Left cardiac atrium (tissue), 4 donors: ENCODE measurements at regions not wholly inside any gene's neighbourhood (a gene's known extent, or its start where the extent isn't known, plus 50 kb on each side); places are given as distances from the start of the nearest gene placed in this dataset.
A peak's percentile ranks its signal among the peaks of the same experiment; 100 is the strongest.

Experiments used
- ATAC-seq, 2 donors: fragments of 200-7000 bp; cut with Tn5 transposase; one replicate each; pipeline ENCODE4 v1.9.1; 2020; ENCODE audit warnings: mild to moderate bottlenecking in 2 of 2, moderate library complexity in 2 of 2
- DNase-seq: peaks from one replicate; pipeline ENCODE4 v3.0.0-alpha.2; 2020
- intact Hi-C, 2 donors: fragments of 100-400 bp; cut with DNase I; formaldehyde crosslinking; loops; one replicate each; pipeline versions ENCODE4 v1.14.1 to v1.15.1; 2022 to 2023
- donor health status: DM: no; HTN: yes; CAD: no.
- donor health status: DM: no; HTN: yes; CAD: no; lungs with severe emphysema.
- donor health status: DM: yes; HTN: yes; CAD: no.
- donor health status: Dilated cardiomyopathy.

- intact Hi-C loops: no loop called here
- DNase-seq (no peak), ATAC-seq (no peak)
Observed at GRCh38 chr2:216808805-216809425, 50.9 kb downstream of the TNP1 start.

DNA sequence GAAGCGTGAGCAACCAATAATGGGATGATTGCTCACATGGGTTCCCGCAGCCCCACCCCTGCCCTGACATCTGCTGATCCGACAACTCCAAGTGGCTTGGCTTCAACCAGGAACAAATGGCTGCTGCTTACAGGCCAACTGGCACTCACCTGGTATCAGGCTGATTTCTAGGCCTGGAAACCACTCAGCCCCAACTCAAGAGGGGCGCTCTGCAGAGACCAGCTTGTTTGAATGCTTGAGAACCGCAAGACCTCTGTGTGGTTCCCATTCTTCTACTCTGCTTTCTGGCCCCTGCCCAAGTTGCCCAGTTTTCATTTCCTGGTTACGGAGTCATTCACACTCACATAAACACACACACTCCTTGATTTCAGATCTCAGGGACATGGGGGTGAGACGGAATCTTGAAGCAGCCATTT lies 52.0 kb downstream of the TNP1 start:
- peak in 1 of 2 donors; percentile 25 for ATAC-seq
- no peak for DNase-seq
- intact Hi-C loops: no loop called here

DNA sequence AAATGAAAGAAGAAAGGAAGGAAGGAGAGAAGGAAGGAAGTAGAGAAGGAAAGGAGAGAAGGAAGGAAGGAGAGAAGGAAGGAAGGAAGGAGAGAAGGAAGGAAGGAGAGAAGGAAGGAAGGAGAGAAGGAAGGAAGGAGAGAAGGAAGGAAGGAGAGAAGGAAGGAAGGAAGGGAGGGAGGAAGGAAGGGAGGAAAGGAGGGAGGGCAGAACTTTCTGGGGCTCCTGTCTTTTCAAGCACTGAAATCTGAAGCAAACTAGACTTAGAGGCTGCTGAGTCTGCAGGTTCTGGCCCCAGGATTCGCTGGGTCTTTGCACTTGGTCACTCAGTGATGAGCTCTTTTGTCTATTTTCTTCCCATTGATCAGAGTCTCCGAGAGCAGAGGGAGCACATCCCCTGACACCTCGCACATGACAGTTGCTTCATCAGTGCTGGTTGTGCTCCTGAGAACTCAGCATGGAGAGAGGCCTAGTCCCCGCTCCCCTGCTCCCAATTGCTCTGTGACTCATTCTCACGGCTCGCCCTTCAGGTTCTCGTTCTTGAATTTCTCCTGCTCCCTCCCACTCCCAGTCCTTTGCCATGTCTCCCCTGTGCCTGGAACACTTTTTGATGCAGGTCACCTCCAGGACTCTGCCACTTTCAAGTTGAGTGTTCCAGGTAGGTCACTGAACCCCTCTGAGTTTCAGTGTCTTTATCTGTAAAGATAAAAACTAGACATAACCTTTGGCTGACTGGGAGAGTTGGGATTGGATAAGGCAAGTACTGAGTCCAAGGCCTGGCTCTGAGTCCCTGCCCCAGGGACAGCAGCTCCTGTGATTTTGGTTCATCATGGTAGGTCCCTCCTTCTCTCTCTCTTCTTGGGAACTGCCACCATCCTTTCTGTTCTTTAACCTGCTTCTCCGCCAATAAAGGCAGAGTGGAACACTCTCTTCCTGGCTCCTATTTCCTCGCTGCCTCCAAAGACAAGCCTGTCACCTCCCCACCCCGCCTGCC lies 55.2 kb downstream of the TNP1 start:
- ATAC-seq (peak; percentile 23 to 62), DNase-seq (no peak)
- intact Hi-C loops: no loop called here

- ATAC-seq: peak; percentile 72 to 73
- DNase-seq: peak; percentile 52
- intact Hi-C loops: no loop called here
Observed at GRCh38 chr2:216803791-216804190, 56.1 kb downstream of the TNP1 start.

- ATAC-seq: peak in 1 of 2 donors; percentile 39
- intact Hi-C loops: no loop called here
Observed at GRCh38 chr2:216802516-216803215, 57.2 kb downstream of the TNP1 start.

DNA sequence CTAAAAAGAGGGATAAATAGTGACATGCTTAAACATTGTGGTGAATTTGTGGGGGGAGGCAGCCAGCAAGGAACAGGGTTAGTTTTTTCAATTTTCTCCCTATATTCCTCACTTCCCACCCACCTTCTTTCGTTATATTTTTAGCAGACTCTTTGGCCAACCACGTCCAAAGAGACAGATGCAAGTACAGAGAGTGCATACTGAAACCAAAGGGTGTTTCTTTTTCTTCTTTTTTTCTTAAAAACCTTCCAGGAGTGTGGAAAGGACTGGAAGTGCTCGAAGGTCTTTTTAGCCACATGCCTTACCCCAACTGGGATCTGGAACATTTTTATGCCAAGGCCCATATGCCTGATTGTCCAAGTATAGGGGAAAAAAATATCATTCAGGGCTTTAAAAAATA lies 59.0 kb downstream of the TNP1 start:
- intact Hi-C loops: no loop called here

More at GRCh38 chr2:216802516-216803215, 57.2 kb downstream of the TNP1 start:
- DNase-seq: no peak

GRCh38 chr2:216799873-216800431 lies 59.9 kb downstream of the TNP1 start:
- DNase-seq: no peak
- intact Hi-C loops: no loop called here
- ATAC-seq: peak; percentile 20 to 51

More for the DNA sequence above, 59.0 kb downstream of the TNP1 start:
- no peak for DNase-seq
- no peak for ATAC-seq

DNA sequence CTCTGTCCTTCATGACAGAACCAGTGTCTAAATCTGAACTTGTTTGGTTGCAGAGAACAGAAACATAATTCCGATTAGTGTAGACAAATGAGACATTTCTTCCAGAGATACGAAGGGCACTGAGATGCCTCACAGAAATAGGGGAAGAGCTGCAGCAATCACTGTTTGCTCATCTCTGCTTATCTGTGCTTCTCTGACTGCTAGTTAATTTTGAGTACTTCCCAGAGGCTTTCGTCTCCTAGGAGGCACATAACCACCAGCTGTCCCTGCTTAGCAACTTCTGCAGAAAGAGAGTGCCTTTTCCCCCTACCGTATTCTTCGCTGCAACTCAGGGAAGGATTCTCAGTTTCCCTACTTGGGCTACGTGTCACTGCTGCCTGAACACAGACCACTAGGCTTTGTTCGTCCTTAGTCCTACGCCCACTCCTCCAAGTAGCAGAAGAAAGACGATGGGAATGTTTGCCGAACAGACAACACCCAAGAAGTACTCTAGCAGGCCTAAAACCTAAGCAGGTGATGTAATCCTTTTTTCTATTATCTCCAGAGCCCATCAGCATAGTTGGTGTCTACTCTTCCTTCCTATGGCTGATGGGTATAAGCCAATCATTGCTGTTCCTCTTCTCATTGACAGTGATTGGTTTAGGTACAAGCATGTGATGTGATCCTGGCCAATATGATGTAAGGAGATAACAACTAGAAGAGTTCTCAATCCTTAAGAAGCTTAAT lies 63.6 kb downstream of the TNP1 start:
- intact Hi-C loops: no loop called here
- DNase-seq (no peak), ATAC-seq (no peak)

GRCh38 chr2:216793386-216793785 lies 66.5 kb downstream of the TNP1 start:
- no peak for ATAC-seq
- no peak for DNase-seq
- intact Hi-C loops: no loop called here

GRCh38 chr2:216792222-216793021 lies 67.4 kb downstream of the TNP1 start:
- peak; percentile 82 to 91 for ATAC-seq
- DNase-seq: peak; percentile 70
- intact Hi-C loops: no loop called here

- intact Hi-C loops: no loop called here
- no peak for DNase-seq
- ATAC-seq: peak in 1 of 2 donors; percentile 24
Observed at GRCh38 chr2:216791303-216791702, 68.6 kb downstream of the TNP1 start.

- intact Hi-C loops: no loop called here
- DNase-seq: no peak
- no peak for ATAC-seq
Observed at GRCh38 chr2:216789081-216789480, 70.8 kb downstream of the TNP1 start.

GRCh38 chr2:216787851-216788540 lies 71.9 kb downstream of the TNP1 start:
- no peak for DNase-seq
- intact Hi-C loops: no loop called here
- ATAC-seq: no peak

DNA sequence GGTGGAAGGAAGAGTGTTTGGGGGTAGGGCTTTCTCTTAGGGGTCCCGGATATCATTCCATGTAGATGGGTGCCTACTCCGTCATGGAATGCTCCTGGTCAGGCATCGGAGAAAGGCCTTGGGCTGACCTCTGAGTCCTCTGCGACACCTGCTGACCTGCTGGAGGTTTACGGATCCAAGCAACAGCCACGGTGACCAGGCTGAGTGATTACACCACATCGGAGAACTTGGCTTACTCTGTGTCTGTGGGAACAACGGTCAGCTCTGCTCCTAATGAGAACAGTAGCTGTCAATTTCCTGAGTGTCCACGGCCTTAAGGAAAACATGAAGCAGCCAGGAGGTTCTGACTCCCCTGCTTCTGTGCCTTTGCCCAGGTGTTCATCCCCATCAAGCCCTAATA lies 73.2 kb downstream of the TNP1 start:
- no peak for ATAC-seq

GRCh38 chr2:216784456-216784855 lies 75.4 kb downstream of the TNP1 start:
- intact Hi-C loops: no loop called here
- ATAC-seq: no peak

More for the DNA sequence above, 73.2 kb downstream of the TNP1 start:
- intact Hi-C loops: no loop called here
- no peak for DNase-seq

GRCh38 chr2:216781709-216782108 lies 78.2 kb downstream of the TNP1 start:
- DNase-seq (no peak), ATAC-seq (no peak)
- intact Hi-C loops: no loop called here

More at GRCh38 chr2:216784456-216784855, 75.4 kb downstream of the TNP1 start:
- no peak for DNase-seq

DNA sequence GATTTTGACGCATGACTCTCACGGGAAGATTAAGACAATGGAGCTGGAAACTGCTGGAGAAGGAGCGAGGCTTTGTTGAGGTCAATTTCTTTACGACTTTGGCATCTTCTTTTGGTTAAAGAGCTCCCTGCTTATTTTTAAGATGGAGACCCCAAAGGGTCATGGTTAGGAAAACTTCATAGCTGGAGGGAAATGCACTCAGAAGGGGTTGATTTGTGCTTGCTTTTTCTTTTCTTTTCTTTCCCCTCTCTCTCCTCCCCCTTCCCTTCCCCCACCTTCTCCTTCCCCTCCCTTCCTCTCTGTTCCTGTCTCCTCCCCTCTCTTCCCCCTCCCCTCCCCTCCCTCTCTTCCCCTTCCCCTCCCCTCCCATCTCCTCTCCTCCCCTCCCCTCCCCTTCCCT lies 79.0 kb downstream of the TNP1 start:
- DNase-seq (no peak), ATAC-seq (no peak)
- intact Hi-C loops: no loop called here
